ENCODE measurements at regions not wholly inside any gene's neighbourhood (a gene's known extent, or its start where the extent isn't known, plus 50 kb on each side); places are given as distances from the start of the nearest gene placed in this dataset.

GRCh38 chr1:221563476-221563921 is 178.4 kb downstream of the DUSP10 start:
- no peak overlapping the region for H3K4me3 ChIP-seq (replicated peaks in 1 of 4; ENCODE audit: control extremely low read depth in 1 of 4, insufficient read depth in 1 of 4, low read depth in 3 of 4, low read length in 4 of 4)
- no peak for TF ChIP-seq CTCF (conservative IDR thresholded peaks at IDR 0.05 in 1 of 2, IDR thresholded peaks at IDR 0.05 in 1 of 2; ENCODE audit: low read depth in 1 of 2, low read length in 2 of 2)
- no peak overlapping the region for H3K9ac ChIP-seq (ENCODE audit: insufficient read depth, low read length)
- no peak overlapping the region for H3K4me2 ChIP-seq (ENCODE audit: extremely low read depth, insufficient read depth, low read length)
- no peak overlapping the region for H2AFZ ChIP-seq (ENCODE audit: low read length)
- H3K27me3 ChIP-seq (ENCODE audit: control insufficient read depth, insufficient read depth, low read length) = no peaks in the 10 kb centered on the region
- no peak overlapping the region for H3K27ac ChIP-seq (ENCODE audit: insufficient read depth, low read length)
- DNase-seq (ENCODE audit: low read depth in 2 of 2) = no peak
- no peaks in the 10 kb centered on the region for H3K9me3 ChIP-seq (ENCODE audit: control insufficient read depth, insufficient read depth, low read depth, low read length)
- H3K36me3 ChIP-seq (ENCODE audit: control insufficient read depth, insufficient read depth, low read length) = no peaks in the 10 kb centered on the region
- H3K79me2 ChIP-seq (ENCODE audit: control insufficient read depth, insufficient read depth, low read length) = no peaks in the 10 kb centered on the region
- no peaks in the 10 kb centered on the region for H3K4me1 ChIP-seq (ENCODE audit: control insufficient read depth, extremely low read depth, insufficient read depth, low read length)
- no peaks in the 10 kb centered on the region for H4K20me1 ChIP-seq (ENCODE audit: control insufficient read depth, extremely low read depth, insufficient read depth, low read length)

GRCh38 chr1:221564891-221565290 is 177.0 kb downstream of the DUSP10 start:
- Histone ChIP-seq H3K79me2 (ENCODE audit: control insufficient read depth, insufficient read depth, low read length) (no peaks in the 10 kb centered on the region), H3K27me3 (ENCODE audit: control insufficient read depth, insufficient read depth, low read length) (no peaks in the 10 kb centered on the region), H3K4me1 (ENCODE audit: control insufficient read depth, extremely low read depth, insufficient read depth, low read length) (no peaks in the 10 kb centered on the region), H3K4me3 (replicated peaks in 1 of 4; ENCODE audit: control extremely low read depth in 1 of 4, insufficient read depth in 1 of 4, low read depth in 3 of 4, low read length in 4 of 4) (no peak overlapping the region), H3K27ac (ENCODE audit: insufficient read depth, low read length) (no peak overlapping the region), H3K4me2 (ENCODE audit: extremely low read depth, insufficient read depth, low read length) (no peak overlapping the region), H3K9me3 (ENCODE audit: control insufficient read depth, insufficient read depth, low read depth, low read length) (no peaks in the 10 kb centered on the region), H2AFZ (ENCODE audit: low read length) (no peak overlapping the region), H3K9ac (ENCODE audit: insufficient read depth, low read length) (no peak overlapping the region), H4K20me1 (ENCODE audit: control insufficient read depth, extremely low read depth, insufficient read depth, low read length) (no peaks in the 10 kb centered on the region), H3K36me3 (ENCODE audit: control insufficient read depth, insufficient read depth, low read length) (no peaks in the 10 kb centered on the region)
- TF ChIP-seq CTCF (conservative IDR thresholded peaks at IDR 0.05 in 1 of 2, IDR thresholded peaks at IDR 0.05 in 1 of 2; ENCODE audit: low read depth in 1 of 2, low read length in 2 of 2) = no peak
- TF ChIP-seq EZH2 (IDR thresholded peaks at IDR 0.05; ENCODE audit: low read length, missing control alignments) = no peak
- no peak for DNase-seq (ENCODE audit: low read depth in 2 of 2)

GRCh38 chr1:221565711-221566110 is 176.2 kb downstream of the DUSP10 start:
- Histone ChIP-seq H3K27ac (ENCODE audit: insufficient read depth, low read length) (no peak overlapping the region), H3K9ac (ENCODE audit: insufficient read depth, low read length) (no peak overlapping the region), H3K9me3 (ENCODE audit: control insufficient read depth, insufficient read depth, low read depth, low read length) (no peaks in the 10 kb centered on the region), H3K27me3 (ENCODE audit: control insufficient read depth, insufficient read depth, low read length) (no peaks in the 10 kb centered on the region), H3K36me3 (ENCODE audit: control insufficient read depth, insufficient read depth, low read length) (no peaks in the 10 kb centered on the region), H2AFZ (ENCODE audit: low read length) (no peak overlapping the region), H3K4me1 (ENCODE audit: control insufficient read depth, extremely low read depth, insufficient read depth, low read length) (no peaks in the 10 kb centered on the region), H4K20me1 (ENCODE audit: control insufficient read depth, extremely low read depth, insufficient read depth, low read length) (no peaks in the 10 kb centered on the region), H3K79me2 (ENCODE audit: control insufficient read depth, insufficient read depth, low read length) (no peaks in the 10 kb centered on the region), H3K4me3 (replicated peaks in 1 of 4; ENCODE audit: control extremely low read depth in 1 of 4, insufficient read depth in 1 of 4, low read depth in 3 of 4, low read length in 4 of 4) (no peak overlapping the region), H3K4me2 (ENCODE audit: extremely low read depth, insufficient read depth, low read length) (no peak overlapping the region)
- no peak for DNase-seq (ENCODE audit: low read depth in 2 of 2)
- TF ChIP-seq CTCF (conservative IDR thresholded peaks at IDR 0.05 in 1 of 2, IDR thresholded peaks at IDR 0.05 in 1 of 2; ENCODE audit: low read depth in 1 of 2, low read length in 2 of 2) (no peak), EZH2 (IDR thresholded peaks at IDR 0.05; ENCODE audit: low read length, missing control alignments) (no peak)
